Stimulated activated effector memory CD8-positive, alpha-beta T cell treated with anti-CD3 and anti-CD28 coated beads, Interleukin-12 subunit alpha, Interleukin-12 subunit beta, amount 100 ng/mL, for 72 hours (primary cell): ENCODE measurements at regions not wholly inside any gene's neighbourhood (a gene's known extent, or its start where the extent isn't known, plus 50 kb on each side); places are given as distances from the start of the nearest gene placed in this dataset.

Experiments used
- ATAC-seq: fragments of 150-1000 bp; cut with Tn5 transposase; 2 replicates; pipeline ENCODE4 v1.10.0; 2021
- DNase-seq, 2 donors: peaks; one replicate each; pipeline ENCODE4 v3.0.0; 2021 to 2022; ENCODE audit warnings: low spot score in 2 of 2
- H3K27ac Mint-ChIP-seq: one replicate; pipeline ENCODE4 v1.8.0; 2022; ENCODE audit warnings: mild to moderate bottlenecking, mixed read lengths
- H3K36me3 Mint-ChIP-seq: one replicate; pipeline ENCODE4 v1.8.0; 2022; ENCODE audit warnings: mild to moderate bottlenecking, mixed read lengths
- H3K4me1 Mint-ChIP-seq: one replicate; pipeline ENCODE4 v1.8.0; 2022; ENCODE audit warnings: mixed read lengths
- H3K4me3 Mint-ChIP-seq: one replicate; pipeline ENCODE4 v1.8.0; 2022; ENCODE audit warnings: mild to moderate bottlenecking, mixed read lengths
- H3K9me3 Mint-ChIP-seq: one replicate; pipeline ENCODE4 v1.8.0; 2022; ENCODE audit warnings: mixed read lengths

- H3K4me1 Mint-ChIP-seq = no peaks in the 10 kb centered on the region
- H3K27ac Mint-ChIP-seq = no peak overlapping the region
- H3K36me3 Mint-ChIP-seq = no peaks in the 10 kb centered on the region
- no peak overlapping the region for H3K4me3 Mint-ChIP-seq
- peaks cover 7% of the 10 kb centered on the region for H3K9me3 Mint-ChIP-seq
- ATAC-seq (no peak), DNase-seq (no peak)
These were observed 489.1 kb upstream of the INTU start for GRCh38 chr4:127143460-127144195.

GRCh38 chr4:127145006-127145540, 487.7 kb upstream of the INTU start:
- Mint-ChIP-seq H3K4me1 (no peaks in the 10 kb centered on the region), H3K27ac (no peak overlapping the region), H3K36me3 (no peaks in the 10 kb centered on the region), H3K4me3 (no peak overlapping the region), H3K9me3 (peaks cover 12% of the 10 kb centered on the region)
- no peak for DNase-seq
- ATAC-seq = no peak

GRCh38 chr4:127148165-127148564, 484.6 kb upstream of the INTU start:
- ATAC-seq (no peak), DNase-seq (no peak)
- H3K9me3 Mint-ChIP-seq = peaks cover 12% of the 10 kb centered on the region

GRCh38 chr4:127149086-127149485, 483.7 kb upstream of the INTU start:
- H3K36me3 Mint-ChIP-seq = no peaks in the 10 kb centered on the region
- no peaks in the 10 kb centered on the region for H3K4me1 Mint-ChIP-seq
- ATAC-seq (no peak), DNase-seq (no peak)
- H3K27ac Mint-ChIP-seq = no peak overlapping the region
- H3K4me3 Mint-ChIP-seq = no peak overlapping the region
- H3K9me3 Mint-ChIP-seq = peaks cover 12% of the 10 kb centered on the region

More at GRCh38 chr4:127148165-127148564, 484.6 kb upstream of the INTU start:
- no peak overlapping the region for H3K4me3 Mint-ChIP-seq
- H3K27ac Mint-ChIP-seq = no peak overlapping the region
- no peaks in the 10 kb centered on the region for H3K36me3 Mint-ChIP-seq
- no peaks in the 10 kb centered on the region for H3K4me1 Mint-ChIP-seq

- H3K4me3 Mint-ChIP-seq = no peak overlapping the region
- peaks cover 13% of the 10 kb centered on the region for H3K9me3 Mint-ChIP-seq
- no peak for ATAC-seq
- H3K27ac Mint-ChIP-seq = no peak overlapping the region
- H3K36me3 Mint-ChIP-seq = no peaks in the 10 kb centered on the region
- H3K4me1 Mint-ChIP-seq = no peaks in the 10 kb centered on the region
- no peak for DNase-seq
These were observed 480.8 kb upstream of the INTU start for GRCh38 chr4:127151941-127152340.

- no peak for DNase-seq
- H3K4me1 Mint-ChIP-seq = no peaks in the 10 kb centered on the region
- H3K9me3 Mint-ChIP-seq = peaks cover 10% of the 10 kb centered on the region
- H3K36me3 Mint-ChIP-seq = no peaks in the 10 kb centered on the region
- H3K27ac Mint-ChIP-seq = no peak overlapping the region
- no peak for ATAC-seq
- no peak overlapping the region for H3K4me3 Mint-ChIP-seq
These were observed 477.6 kb upstream of the INTU start for GRCh38 chr4:127155116-127155515.

- no peaks in the 10 kb centered on the region for H3K4me1 Mint-ChIP-seq
- H3K36me3 Mint-ChIP-seq = no peaks in the 10 kb centered on the region
- H3K4me3 Mint-ChIP-seq = no peak overlapping the region
- ATAC-seq (no peak), DNase-seq (no peak)
- no peak overlapping the region for H3K27ac Mint-ChIP-seq
- peaks cover 7% of the 10 kb centered on the region for H3K9me3 Mint-ChIP-seq
These were observed 477.2 kb upstream of the INTU start for GRCh38 chr4:127155555-127155954.

GRCh38 chr4:127162741-127163140, 470.0 kb upstream of the INTU start:
- no peaks in the 10 kb centered on the region for H3K36me3 Mint-ChIP-seq
- no peak overlapping the region for H3K27ac Mint-ChIP-seq
- H3K4me1 Mint-ChIP-seq = no peaks in the 10 kb centered on the region
- H3K4me3 Mint-ChIP-seq = no peak overlapping the region
- DNase-seq = no peak
- ATAC-seq = no peak
- peaks cover 10% of the 10 kb centered on the region for H3K9me3 Mint-ChIP-seq

GRCh38 chr4:127165971-127166370, 466.8 kb upstream of the INTU start:
- DNase-seq (no peak), ATAC-seq (no peak)
- Mint-ChIP-seq H3K36me3 (no peaks in the 10 kb centered on the region), H3K9me3 (peaks cover 14% of the 10 kb centered on the region), H3K4me1 (no peaks in the 10 kb centered on the region), H3K4me3 (no peak overlapping the region), H3K27ac (no peak overlapping the region)

- Mint-ChIP-seq H3K27ac (no peak overlapping the region), H3K4me1 (no peaks in the 10 kb centered on the region)
These were observed 458.6 kb upstream of the INTU start for GRCh38 chr4:127174201-127174600.

GRCh38 chr4:127174616-127175015, 458.1 kb upstream of the INTU start:
- H3K36me3 Mint-ChIP-seq = no peaks in the 10 kb centered on the region
- no peaks in the 10 kb centered on the region for H3K4me1 Mint-ChIP-seq
- no peak for DNase-seq
- H3K9me3 Mint-ChIP-seq = peaks cover 8% of the 10 kb centered on the region
- H3K4me3 Mint-ChIP-seq = no peak overlapping the region
- no peak for ATAC-seq
- no peak overlapping the region for H3K27ac Mint-ChIP-seq

More at GRCh38 chr4:127174201-127174600, 458.6 kb upstream of the INTU start:
- DNase-seq = no peak
- ATAC-seq = no peak
- Mint-ChIP-seq H3K36me3 (no peaks in the 10 kb centered on the region), H3K4me3 (no peak overlapping the region), H3K9me3 (peaks cover 12% of the 10 kb centered on the region)

GRCh38 chr4:127179256-127180087, 453.3 kb upstream of the INTU start:
- H3K4me1 Mint-ChIP-seq = no peaks in the 10 kb centered on the region
- DNase-seq = no peak
- no peak overlapping the region for H3K4me3 Mint-ChIP-seq
- no peaks in the 10 kb centered on the region for H3K36me3 Mint-ChIP-seq
- no peak for ATAC-seq
- no peak overlapping the region for H3K27ac Mint-ChIP-seq
- peaks cover 15% of the 10 kb centered on the region for H3K9me3 Mint-ChIP-seq

GRCh38 chr4:127181001-127181400, 451.8 kb upstream of the INTU start:
- Mint-ChIP-seq H3K27ac (no peak overlapping the region), H3K4me3 (no peak overlapping the region), H3K9me3 (peaks cover 15% of the 10 kb centered on the region), H3K36me3 (no peaks in the 10 kb centered on the region), H3K4me1 (no peaks in the 10 kb centered on the region)
- ATAC-seq (no peak), DNase-seq (no peak)

GRCh38 chr4:127182687-127183086, 450.1 kb upstream of the INTU start:
- ATAC-seq = no peak
- H3K9me3 Mint-ChIP-seq = peaks cover 15% of the 10 kb centered on the region
- no peak for DNase-seq
- H3K4me3 Mint-ChIP-seq = no peak overlapping the region
- no peak overlapping the region for H3K27ac Mint-ChIP-seq
- no peaks in the 10 kb centered on the region for H3K36me3 Mint-ChIP-seq
- H3K4me1 Mint-ChIP-seq = no peaks in the 10 kb centered on the region

- H3K27ac Mint-ChIP-seq = no peak overlapping the region
- peaks cover 10% of the 10 kb centered on the region for H3K9me3 Mint-ChIP-seq
- ATAC-seq (no peak), DNase-seq (no peak)
- no peak overlapping the region for H3K4me3 Mint-ChIP-seq
- H3K4me1 Mint-ChIP-seq = no peaks in the 10 kb centered on the region
- H3K36me3 Mint-ChIP-seq = no peaks in the 10 kb centered on the region
These were observed 443.9 kb upstream of the INTU start for GRCh38 chr4:127188847-127189246.

- Mint-ChIP-seq H3K36me3 (no peaks in the 10 kb centered on the region), H3K27ac (no peak overlapping the region), H3K4me1 (no peaks in the 10 kb centered on the region), H3K4me3 (no peak overlapping the region), H3K9me3 (peaks cover 12% of the 10 kb centered on the region)
- no peak for ATAC-seq
- no peak for DNase-seq
These were observed 438.5 kb upstream of the INTU start for GRCh38 chr4:127194281-127194680.
